KBM-7 (cell line): ENCODE measurements at regions not wholly inside any gene's neighbourhood (a gene's known extent, or its start where the extent isn't known, plus 50 kb on each side); places are given as distances from the start of the nearest gene placed in this dataset.
A peak's percentile ranks its signal among the peaks of the same experiment; 100 is the strongest.
"Not testable (repeated sequence)": the region's sequence is repeated elsewhere in the genome, so short reads cannot be mapped to it uniquely, and the experiment has no call there.

ENCODE experiments used
- DNase-seq: peaks from one replicate; pipeline ENCODE4 v3.0.0-alpha.2; 2015
- in situ Hi-C: fragments of 300-500 bp; cut with MboI; formaldehyde crosslinking; loops from 2 replicates; pipeline ENCODE4 v1.14.3; 2020; ENCODE audit warnings: low sequenced_read_pairs, low pct_unique_long_range_greater_than_20kb, mixed read lengths

DNA sequence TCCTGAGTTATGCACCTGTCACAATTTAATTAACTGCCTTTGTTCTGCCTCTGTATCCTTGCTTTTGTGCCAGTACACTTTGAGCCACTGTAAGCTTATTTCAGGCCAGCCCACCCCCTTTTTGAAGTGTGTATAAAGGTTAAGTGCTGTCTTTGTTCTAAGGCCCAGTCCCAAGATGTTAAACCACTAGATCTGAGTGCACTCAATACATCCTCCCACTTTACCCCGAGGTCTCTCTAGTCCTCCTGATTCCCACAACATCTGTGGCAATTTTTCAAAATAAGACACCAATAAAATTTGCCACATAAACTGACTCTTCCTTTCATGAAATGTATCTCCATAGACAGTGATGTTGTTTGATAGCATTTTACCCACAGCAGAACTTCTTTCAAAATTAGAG is 124.1 kb upstream of the SPIN4 start:
- in situ Hi-C loops, result no loop called here
- peak; percentile 37 for DNase-seq

DNA sequence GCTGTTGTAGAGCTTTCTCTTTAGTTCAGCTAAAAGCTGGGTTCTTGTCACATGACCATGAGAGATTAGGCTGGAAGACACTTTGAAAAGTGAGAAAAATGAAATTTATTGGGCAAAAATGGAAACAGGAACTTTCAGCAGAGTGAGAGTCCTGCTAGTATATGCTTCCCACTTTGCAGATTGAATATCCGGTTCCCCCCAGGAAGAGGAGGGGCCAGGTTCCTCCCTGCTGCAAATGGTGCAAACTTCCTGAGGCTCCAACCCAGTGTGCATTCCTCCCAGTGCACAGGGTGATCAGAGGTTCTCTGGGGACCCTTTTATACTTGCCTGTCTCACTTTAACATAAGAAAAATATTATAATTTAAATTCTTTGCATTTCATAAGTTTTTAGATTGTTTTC is 119.9 kb upstream of the SPIN4 start:
- in situ Hi-C loops, result no loop called here
- peak; percentile 32 for DNase-seq

DNA sequence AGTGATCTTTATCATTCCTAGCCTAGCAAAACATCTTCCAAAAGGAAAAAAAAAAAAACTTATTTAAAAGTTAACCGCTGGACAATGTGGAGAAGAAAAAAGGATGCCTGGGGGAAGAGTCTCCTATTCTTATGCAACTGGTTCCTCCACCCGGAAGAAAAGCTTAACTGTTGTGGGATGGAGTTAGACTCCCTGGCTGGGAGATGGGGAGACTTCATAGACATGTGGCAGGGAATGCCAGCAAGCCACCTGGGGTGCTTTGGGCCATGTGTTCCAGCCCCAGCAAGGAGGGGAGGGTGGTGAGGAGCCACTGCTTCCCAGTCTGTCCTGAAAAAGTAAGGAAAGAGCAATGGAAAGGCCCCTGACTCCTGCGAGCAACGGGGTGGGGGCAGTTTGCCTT is 119.4 kb upstream of the SPIN4 start:
- no peak for DNase-seq
- in situ Hi-C loops, result no loop called here

DNA sequence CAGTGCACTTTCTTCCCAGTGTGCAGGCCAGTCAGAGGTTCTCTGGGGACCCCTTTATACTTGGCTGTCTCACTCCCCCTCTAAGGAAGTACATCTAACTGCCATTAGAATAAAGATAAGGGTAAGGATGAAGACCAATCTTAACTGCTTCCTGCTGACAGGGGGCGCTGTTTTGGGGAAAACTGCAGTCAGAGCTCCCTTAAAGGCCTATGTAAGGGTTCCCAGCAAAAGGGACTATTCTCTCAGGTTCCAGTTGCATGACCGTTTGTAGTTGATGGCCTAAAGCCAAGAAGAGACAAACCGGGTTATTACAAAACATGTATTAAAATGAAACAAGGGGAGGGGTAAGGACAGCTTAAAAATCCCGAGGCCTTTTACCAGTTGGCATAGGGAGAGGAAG is 115.6 kb upstream of the SPIN4 start:
- in situ Hi-C loops, result no loop called here
- DNase-seq, result no peak

DNA sequence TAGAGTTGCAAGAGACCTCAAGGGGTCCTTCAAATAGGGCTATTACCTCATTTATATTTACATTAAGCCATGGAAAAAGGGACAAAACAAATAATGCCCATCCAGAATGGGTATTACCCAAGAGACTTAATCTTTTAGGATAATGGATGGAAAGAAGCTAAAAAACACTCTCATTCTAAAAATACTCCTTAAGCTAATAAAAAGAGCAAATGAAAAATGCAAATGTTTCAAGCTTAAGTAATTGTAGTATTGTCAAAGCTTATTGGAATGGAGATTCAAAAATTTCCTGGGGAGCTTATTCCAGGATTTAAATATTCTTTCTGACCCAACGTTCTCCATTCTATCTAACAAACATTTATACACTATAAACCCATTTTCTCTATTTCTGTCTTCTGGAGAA is 107.8 kb upstream of the SPIN4 start:
- in situ Hi-C loops, result no loop called here
- DNase-seq, result no peak

DNA sequence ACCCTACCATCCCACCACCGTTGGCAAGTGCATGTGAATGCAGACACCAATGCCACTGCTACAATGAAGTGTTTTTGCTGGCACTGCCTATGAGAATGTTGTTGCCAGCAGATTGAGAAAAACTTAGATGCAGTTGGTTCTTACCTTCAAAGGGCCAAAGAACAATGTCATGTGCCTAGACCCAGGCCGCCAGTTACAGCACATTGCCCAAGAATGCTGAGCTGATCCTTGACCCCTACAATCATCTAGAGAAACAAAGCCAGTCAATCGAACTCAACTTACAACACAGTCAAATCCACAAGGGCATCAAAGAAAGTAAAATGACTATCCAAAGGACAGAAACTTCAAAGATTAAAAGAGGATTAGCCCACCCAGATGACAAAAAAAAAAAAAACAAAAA is 102.4 kb upstream of the SPIN4 start:
- no peak for DNase-seq
- in situ Hi-C loops, result no loop called here

DNA sequence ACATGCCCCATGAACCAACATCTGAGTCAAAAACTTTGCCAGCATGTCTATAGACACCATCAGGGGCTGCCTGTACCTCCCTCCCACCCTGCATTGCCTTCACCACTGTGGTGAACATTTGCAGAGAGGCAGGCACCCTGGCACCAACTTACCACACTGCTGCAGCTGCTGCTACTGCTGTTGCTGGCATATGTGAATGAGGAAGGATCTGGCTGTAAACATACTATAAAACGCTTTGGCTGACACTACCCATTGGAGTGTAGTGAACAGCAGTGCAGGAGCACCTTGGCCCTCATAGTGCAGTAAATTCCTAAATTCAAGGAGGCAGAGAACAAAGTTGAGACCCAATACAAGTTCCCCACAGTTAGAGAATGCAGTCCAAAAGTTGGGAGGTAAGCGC is 90.6 kb upstream of the SPIN4 start:
- DNase-seq, result no peak
- in situ Hi-C loops, result no loop called here

DNA sequence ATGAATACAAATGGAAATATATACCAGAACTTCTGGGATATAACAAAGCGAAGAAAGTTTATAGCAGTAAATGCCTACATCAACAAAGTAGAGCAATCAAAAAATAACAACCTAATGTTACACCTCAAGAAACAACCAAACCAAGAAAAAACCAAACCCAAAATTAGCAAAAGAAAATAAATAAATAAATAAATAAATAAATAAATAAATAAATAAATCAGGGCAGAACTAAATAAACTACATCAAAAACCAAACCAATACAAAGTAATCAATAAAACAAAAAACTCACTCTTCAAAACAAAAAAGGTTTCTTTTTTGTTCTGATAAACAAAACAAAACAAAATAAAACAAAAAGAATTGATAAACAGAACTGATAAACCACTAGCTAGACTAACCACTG is 88.4 kb upstream of the SPIN4 start:
- in situ Hi-C loops, result no loop called here
- DNase-seq, result no peak

DNA sequence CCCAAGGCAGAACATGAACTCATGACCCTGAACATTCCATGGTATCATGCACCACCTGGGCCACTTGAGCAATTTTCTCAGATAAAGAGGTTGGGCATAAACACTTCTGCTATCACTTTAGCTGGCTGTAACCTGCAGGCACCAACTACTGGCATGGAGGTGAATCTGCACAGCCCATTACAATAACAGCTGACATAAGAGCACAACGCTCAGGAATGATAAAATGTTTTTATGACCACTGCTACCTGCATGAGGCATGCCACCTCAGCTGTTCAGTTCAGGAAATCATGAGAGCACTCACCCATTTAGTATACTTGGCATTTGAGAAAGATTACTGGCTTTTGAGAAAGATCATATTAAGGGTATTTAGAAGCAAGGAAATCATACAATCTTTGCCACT is 85.7 kb upstream of the SPIN4 start:
- no peak for DNase-seq
- in situ Hi-C loops, result no loop called here

DNA sequence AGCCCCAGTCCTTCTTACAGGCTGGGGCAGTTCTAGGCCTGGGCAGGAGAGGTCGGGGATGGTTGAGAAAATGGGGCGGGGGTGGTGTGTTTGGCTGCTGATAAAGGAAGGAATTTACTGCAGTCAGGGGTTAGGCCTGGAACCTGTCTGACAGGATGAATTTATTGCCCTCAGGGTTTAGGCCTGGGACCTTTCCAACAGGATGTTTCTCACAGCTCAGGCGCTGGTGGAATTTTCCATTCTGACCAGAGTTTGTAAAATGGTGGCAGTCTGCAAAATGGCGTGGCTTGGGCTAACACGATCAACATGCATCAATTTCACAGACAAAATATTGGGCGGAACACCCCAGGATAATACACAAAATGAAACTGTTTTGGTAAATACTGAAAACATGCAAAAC is 83.5 kb upstream of the SPIN4 start:
- in situ Hi-C loops, result no loop called here

DNA sequence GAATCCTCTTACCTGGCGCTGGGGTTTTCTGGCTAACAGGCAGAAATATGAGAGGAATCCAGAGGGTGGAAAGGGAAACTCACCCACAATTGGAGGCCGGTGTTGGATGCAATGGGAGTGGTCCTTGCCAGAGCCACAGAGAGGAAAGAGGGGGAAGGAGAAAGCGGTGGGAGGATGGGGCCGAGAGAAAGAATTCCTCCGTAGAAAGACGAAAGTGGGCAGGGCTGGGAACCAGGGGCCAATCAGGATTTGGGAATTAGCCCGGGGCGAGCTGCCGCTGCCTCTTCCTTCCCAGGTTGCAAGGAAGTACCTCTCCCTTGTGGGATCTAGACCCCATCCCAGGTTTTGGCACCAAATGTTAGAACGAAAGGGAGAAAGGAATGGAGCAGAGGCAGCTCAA is 83.1 kb upstream of the SPIN4 start:
- in situ Hi-C loops, result no loop called here
- no peak for DNase-seq

More for the DNA sequence above, 83.5 kb upstream of the SPIN4 start:
- no peak for DNase-seq

DNA sequence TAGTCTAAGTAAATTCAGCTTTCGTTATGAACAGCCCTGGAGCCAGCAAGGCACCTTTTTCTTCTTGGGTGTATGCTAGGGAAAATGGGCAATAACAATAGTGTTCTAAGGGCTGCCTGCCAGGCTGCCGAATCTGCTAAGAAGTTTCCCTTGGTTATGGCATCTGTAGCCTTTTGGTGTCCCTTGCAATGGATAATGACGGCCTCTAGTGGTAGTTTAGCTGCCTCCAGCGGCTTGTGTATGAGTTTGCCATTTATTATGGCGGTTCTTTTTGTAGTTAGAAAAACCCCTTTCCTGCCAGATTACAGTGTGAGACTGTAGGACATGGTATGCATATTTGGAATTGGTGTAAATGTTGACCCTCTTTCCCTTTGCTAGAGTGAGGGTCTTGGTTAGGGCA is 78.9 kb upstream of the SPIN4 start:
- in situ Hi-C loops, result no loop called here
- no peak for DNase-seq

DNA sequence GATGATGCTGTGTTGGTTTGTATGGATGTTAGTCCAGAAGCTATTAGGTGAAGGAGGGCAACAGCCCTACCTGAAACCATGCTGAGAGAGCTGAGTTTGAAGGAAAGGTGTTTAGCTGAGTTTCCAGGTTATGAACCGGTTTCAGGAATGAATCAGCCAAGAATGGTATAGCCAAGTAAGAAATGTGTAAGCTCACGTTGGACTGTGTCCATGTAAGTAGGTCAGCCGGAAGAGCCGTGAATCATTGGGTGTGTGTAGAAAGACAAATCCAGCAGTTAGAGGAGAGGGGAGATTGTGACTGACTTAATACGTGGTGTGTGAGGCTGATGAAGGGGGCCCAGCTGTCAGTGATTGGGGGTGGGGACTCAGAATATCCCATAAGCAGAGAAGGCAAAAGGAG is 77.2 kb upstream of the SPIN4 start:
- no peak for DNase-seq
- in situ Hi-C loops, result no loop called here

DNA sequence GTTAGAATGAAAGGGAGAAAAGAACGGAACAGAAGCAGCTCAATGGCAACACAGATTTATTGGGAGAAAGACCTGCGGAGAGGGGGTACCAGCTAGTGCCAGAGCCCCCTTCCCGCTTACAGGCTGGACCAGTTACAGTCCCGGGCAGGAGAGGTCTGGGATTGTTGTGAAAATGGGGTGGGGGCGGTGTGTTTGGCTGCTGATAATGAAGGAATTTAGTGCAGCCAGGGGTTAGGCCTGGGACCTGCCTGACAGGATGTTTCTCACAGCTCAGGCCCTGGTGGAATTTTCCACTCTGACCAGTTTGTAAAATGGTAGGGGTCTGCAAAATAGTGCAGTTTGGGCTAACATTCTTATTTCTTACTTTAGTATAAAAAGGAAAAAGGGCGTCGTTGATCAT is 75.4 kb upstream of the SPIN4 start:
- no peak for DNase-seq
- in situ Hi-C loops, result no loop called here

DNA sequence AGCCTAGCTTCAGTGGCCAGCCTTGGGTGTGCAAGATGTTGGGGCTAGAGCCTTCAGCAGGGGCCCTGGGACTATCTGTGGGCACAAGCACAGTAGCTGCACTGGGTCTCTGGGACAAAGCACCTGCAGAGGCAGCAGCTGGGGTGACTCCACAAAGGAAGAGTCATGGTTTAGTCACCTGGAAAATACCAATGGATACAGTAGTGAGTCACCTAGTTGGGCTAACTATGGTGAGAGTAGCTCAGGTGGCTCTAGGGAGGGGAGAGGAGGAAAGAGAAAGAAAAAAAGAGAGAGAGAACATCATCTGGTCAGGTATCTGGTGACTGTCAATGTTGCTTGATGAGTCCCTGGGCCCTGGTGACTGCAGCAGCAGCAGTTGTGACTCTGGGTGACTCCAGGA is 72.9 kb upstream of the SPIN4 start:
- DNase-seq, result no peak
- in situ Hi-C loops, result no loop called here

DNA sequence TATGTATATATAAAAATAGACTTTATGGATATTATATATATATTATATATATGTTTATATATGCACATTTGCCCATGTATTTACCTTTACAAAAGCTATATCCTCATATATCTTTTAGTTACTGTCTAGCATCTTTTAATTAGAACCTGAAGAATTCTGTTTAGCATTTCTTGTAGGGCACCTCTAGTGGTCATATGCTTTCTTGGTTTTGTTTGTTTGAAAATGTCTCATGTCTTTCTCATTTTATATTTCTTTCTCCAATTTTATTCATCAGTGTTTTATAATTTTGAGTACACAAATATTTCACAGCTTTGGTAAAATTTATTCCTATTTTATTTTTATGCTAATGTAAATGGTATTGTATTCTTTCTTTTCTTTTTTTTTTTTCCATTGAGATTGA is 70.3 kb upstream of the SPIN4 start:
- in situ Hi-C loops, result no loop called here
- no peak for DNase-seq

DNA sequence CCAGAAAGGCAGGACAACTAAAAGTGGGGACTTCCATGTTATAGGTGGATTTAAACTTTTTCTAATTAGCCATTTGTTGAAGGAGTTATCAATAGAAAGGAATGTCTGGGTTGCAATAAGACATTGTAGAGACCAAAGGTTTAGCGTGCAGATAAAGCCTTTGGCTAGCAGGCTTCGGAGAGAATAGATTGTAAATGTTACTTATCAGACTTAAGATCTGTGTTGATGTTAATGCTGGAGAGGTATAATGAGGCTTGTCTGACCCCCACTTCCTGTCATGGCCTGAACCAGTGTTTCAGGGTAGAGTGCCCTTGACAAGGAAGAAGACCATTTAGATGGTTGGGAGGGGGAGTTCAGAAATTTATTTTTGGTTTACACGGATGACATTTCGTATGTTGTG is 67.1 kb upstream of the SPIN4 start:
- in situ Hi-C loops, result no loop called here
- DNase-seq, result peak; percentile 74

DNA sequence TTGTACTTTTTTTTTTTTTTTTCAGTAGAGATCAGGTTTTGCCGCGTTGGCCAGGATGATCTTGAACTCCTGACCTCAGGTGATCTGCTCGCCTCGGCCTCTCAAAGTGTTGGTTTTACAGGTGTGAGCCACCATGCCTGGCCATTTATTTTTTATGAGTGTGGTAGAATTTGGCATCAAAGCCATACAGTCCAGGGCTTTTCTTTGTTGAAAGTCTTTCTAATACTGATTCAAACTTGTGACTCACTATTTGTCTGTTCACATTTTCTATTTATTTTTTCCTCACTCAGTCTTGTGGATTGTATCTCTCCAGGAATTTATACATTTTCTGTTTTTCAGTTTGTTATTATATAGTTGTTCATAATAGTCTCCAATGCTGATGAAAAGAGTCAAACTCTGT is 66.5 kb upstream of the SPIN4 start:
- in situ Hi-C loops, result no loop called here
- no peak for DNase-seq

DNA sequence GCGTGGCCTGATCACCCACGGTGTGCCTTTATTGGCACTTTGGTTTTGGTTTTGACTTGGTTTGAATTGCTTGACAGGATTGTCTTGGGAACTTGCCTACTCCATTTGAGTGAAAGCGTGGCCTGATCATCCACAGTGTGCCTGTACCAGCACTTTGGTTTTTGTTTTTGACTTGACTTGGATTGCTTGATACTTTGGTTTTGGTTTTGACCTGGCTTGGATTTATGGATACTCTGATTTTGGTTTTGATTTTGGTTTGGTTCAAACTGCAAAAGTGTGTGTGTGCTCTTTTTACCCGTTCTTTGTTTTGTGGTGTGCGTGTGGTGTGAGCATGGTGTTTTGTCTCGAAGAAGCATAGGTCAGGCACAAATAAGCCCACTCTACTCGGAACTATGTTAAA is 58.8 kb upstream of the SPIN4 start:
- DNase-seq, in situ Hi-C loops: not testable (repeated sequence)

DNA sequence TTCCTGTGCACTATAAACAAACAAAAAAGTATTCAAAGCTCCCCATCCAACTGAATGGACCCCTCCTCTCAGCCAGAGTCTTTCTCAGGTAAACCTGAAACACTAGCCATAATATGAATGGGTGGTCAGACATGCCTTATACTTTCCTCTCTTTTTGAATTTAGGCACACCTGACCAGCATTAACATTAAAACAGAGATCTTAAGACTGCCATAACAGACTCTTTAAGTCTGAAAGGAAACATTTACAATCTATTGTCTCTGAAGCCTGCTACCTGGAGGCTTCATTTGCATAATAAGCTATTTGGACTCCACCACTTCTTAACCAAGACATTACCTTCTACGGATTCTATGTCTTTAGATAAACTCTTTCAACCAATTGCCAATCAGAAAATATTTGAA is 56.9 kb upstream of the SPIN4 start:
- DNase-seq, result no peak
- in situ Hi-C loops, result no loop called here

DNA sequence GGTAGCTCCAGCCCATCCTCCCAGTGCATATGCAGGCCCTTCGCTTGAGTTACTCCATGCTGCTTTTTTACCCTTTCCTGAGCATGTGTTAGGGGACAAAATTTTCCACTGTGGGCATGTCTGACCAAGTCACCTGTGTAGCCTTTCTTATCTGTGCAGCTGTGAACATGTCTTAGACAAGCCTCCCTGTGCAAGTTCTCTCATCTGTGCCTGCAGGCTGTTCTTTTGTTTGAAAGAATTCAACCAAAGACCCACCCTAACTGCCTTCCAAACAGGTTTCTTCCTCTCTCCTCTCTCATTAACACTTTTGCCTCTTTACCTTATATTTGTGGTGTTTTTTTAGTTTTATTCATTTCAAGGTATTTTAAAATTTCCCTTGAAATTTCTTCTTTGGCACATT is 53.2 kb upstream of the SPIN4 start:
- in situ Hi-C loops, result no loop called here
- no peak for DNase-seq

DNA sequence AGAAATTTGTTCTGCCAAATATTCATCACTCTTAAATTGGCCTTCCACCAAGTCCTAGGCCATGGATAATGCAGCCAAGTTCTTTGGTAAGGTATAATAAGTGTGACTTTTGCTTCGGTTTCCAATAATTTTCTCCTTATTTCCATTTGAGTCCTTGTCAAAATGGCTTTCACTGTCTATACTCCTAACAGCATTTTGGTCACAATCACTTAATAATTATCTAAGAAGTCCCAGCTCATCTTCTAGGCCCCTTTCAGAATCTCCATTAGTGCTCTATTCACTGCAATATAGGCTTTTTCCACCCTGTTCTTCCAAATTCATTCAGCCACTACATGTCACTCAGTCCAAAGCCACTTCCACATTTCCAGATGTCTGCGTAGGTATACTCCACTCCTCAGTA is 51.0 kb upstream of the SPIN4 start:
- DNase-seq, result no peak
- in situ Hi-C loops, result no loop called here
